Daoy (cell line): ENCODE measurements at regions not wholly inside any gene's neighbourhood (a gene's known extent, or its start where the extent isn't known, plus 50 kb on each side); places are given as distances from the start of the nearest gene placed in this dataset.

Source experiments
- DNase-seq: peaks from one replicate; pipeline ENCODE4 v3.0.0-alpha.2; 2015; ENCODE audit warnings: low read depth

DNA sequence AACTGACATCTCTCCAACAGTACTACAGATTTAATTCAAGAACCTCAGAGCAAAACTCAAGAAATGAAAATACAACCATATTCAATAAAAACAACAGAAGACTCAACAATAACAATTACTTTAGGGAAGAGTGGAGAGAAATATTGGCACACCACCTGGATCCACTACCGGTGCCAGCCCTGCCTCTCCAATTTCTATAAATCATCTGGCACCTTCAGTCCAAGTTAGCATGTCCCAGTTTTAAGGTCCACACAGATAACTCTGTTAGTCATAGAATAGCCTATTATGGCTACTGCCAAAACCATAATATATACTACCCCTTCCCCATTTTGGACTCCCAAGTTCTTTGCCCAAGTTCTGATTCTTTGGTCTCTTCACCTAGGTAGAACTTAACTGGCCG is 69.9 kb upstream of the PSMA6 start:
- no peak for DNase-seq

DNA sequence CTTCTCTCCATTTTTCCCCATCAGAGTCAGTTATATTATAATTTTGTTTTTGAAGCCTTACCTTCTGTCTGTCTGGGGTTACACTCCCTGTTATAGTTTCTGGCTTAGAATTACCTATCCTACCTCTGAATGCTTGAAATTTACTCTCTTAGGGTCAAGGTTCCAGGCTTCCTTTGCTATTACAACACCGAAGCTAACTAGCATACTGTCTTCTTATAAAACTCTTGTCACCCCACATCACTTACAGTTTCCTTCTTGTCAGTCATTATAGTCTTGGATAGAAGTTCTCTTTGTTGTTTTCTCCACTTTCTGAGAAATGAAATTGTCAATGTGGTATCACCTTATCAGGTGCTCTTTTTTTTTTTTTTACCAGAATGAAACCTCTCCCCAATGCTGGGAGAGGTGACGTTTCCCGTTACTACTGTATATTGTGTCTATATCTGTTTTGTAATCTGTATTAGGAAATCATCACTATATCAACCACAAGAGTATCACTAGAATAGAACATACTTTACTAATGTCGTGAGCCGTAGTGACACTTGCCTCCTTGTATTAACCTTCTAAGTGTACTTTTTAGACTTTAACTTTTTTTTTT is 69.2 kb upstream of the PSMA6 start:
- DNase-seq: no peak

DNA sequence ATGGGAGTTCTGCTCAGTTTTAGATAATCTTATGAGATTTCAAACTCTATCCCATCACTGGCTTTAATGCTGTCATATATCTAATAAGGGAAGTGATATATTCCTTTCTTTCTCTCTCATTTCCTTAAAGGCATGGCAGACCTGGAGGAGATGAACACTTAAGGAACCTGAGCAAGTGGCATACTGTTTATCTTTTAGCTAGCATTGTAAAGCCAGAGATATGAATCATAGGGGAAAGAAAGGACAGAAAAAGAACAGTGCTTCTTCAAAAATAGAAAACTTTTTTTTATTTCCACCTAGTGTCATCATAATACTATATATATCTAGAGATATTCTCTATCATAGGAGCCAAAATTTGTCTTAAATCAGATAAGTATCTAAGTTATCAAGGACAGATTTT is 68.3 kb upstream of the PSMA6 start:
- DNase-seq: no peak

DNA sequence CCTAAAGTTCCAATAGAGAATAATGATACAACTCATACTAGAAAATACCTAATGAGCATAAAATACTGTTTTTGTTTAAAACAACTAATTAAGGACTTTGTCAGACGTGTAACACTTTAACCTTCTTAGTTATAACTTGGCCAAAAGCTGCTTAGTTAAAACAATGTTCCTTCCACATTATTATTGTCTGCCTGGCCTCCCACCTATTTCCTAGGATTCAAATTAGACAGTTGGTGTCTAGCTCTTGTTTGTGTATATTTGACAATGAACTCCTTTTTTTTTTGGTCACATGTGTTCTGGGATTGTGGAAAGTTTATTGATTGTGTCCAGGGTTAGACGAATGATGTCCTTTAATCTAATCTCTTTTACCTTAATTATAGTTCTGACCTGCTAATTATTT is 67.6 kb upstream of the PSMA6 start:
- no peak for DNase-seq

DNA sequence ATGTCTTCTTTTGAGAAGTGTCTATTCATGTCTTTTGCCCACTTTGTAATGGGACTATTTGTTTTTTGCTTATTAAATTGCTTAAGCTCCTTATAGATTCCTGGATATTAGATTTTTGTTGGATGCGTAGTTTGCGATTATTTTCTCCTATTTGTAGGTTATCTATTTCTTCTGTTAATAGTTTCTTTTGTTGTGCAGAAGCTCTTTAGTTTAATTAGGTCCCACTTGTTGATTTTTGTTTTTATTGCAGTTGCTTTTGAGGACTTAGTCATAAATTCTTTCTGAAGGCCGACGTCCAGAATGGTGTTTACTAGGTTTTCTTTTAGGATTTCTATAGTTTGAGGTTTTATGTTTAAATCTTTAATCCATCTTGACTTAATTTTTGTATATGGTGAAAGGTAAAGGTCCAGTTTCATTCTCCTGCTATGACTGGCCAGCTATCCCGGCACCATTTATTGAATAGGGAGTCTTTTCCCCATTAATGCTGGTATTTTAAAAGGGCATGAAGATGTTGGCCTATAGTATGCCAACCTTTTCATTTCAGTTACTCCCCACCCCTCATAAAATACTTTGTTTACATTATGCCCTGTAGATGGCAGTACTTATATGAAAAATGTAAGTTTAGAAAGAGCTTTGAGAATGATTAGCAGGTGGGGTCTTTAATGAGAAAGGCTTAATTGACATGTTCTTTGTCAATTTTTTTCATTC is 62.9 kb upstream of the PSMA6 start:
- DNase-seq: no peak

DNA sequence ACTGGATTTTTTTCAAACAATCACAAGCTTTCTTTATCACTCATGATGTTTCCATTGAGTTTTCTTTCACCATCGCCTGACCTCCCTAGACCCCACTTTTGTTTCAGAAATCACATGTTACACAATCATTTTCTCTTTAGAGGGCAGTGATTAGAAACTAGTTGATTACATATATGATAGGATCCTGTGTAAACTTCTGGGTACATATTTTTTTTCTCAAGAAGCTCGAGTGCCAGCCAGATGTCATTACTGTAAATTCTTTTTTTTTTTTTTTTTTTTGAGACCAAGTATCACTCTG is 62.4 kb upstream of the PSMA6 start:
- DNase-seq: no peak

DNA sequence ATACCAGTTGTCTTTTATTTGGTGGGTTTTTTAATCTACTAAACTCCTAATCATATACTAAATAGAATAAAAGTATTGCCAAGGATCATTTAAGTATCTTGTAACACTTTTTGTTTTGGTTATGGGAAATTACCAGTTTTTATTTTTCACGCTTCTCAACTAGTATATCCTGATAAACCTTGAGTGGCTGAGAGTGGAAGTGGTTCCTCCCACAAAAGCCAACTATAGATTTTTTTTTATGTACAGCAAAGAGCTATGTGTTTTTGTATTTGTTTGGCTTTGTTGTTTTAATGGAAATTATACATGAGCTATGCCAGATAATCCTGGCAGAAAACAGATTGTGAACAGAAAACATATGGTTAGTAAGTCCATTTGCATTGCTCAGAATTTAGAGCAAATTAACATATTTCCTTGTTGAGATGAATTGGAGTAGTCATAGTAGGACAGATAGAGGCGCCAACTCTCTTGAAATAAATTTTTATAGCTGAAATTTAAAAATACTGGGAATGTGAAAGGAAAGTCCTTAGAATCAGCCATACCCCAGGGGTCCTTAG is 60.9 kb upstream of the PSMA6 start:
- DNase-seq: no peak

DNA sequence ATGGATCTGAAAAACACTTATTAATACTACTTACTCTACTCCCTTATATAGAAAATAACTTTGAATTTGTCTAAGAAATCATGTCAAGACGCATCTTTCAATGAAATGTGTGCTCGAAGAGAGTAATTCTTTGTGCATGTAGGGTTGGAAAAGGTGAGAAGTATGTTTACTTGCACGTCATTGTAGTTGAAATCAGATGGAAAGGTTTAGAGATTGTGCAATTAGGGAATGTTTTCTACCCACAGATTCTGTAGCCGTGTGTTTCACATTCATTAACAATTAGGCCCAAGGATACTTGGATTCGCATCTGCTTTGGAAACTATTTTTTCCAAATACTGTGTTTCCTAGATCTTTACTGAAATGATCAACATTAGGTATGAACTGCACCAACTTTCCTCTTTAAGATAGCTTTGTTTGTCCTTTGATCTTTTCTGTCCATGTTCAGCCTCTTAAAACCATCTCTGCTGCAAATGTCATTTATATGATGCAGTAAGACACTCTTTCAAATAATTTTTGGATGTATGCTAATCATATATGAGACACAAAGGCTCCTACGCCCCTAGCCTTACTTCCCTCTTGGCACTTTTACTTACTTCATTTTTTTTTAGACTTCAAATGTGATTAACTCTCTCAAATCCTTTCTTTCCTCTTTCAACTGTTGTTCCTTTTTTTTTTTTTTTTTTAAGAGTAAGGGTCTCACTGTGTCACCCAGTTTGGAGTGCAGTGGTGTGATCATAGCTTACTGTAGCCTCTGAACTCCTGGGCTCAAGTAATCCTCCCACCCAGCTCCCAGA is 58.0 kb upstream of the PSMA6 start:
- no peak for DNase-seq

DNA sequence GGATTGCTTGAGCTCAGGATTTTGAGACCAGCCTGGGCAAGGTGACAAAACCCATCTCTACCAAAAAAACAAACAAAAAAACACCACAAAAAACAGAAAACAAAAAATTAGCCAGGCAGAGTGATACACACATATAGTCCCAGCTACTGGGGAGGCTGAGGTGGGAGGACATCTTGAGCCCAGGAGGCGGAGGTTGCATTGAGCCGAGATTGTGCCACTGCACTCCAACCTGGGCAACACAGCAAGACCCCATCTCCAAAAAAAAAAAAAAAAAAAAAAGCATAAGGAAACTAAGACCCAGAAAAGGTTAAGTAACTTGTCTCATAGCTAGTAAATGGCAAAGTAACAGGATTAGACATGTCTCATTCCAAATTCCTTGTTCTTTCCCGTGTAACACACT is 56.3 kb upstream of the PSMA6 start:
- DNase-seq: no peak

DNA sequence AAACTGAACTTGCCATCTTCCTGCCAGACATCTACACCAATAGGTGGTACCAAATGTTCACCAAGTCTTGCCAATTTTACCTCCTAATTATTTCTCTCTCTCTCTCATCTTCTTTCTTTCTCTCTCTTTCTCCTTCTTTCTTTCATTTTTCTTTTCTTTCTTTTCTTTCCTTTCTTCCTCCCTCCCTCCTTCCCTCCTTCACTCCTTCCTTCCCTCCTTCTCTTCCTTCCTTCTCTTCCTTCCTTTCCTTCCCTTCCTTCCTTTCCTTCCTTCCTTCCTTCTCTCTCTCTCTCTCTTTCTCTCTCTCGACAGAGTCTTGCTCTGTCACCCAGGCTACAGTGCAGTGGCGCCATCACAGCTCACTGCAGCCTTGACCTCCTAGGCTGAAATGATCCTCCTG is 55.4 kb upstream of the PSMA6 start:
- DNase-seq: no peak

DNA sequence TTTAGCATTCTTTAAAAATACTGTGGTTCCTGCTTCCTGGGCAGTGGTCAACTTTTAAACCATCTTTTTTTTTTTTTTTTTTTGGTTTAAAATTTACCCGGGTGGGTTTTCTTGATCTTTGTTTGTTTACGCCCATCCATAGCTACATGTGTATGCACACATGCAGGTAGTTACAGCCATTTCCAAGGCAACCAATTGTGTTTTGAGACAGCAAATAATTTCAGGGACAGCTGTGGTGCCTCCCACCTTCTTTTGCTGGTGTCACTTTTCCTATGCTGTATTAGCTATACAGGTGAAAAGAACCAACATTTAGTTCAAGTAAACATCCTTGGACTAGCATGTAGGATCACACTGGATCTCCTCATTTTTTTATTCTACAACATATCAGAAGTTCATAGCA is 52.0 kb upstream of the PSMA6 start:
- no peak for DNase-seq
